CD4-positive, alpha-beta T cell treated with Interleukin-15 for 1 hour (primary cell): ENCODE measurements at regions not wholly inside any gene's neighbourhood (a gene's known extent, or its start where the extent isn't known, plus 50 kb on each side); places are given as distances from the start of the nearest gene placed in this dataset.

Experiments
- DNase-seq: peaks from one replicate; pipeline ENCODE4 v3.0.0-alpha.2; 2020

DNA sequence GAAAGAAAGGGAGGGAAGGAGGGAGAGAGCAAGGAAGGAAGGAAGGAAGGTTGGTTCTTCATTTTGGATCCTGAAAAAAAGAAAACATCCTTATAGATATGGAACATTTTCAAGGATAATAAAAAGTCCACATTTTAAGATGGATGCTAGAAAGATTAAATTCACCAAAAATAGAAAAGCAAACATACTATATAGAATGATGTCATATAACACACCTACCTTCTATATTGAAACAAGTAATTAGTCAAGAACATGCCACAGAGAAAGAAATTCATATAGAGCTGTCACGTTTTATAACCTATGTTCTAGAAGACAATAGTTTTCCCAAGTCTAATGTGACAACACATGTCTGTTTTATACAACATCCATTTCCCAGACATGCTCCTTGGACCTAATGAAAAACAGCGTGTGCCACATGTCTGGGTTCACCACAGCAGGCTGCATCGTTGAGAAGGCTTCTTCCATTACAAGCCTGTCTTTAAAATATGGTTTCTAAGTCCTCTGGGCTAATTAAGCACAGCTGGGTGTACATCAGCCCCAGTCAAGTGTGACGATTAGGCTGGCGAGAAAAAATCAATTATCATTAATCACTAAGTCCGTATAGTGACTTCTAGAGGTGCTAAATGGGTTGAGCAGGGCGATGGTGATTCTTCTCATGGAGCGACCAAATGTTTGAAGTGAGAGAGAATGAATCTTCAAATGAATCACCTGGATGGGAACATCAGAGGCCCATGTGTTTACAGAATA lies 301.8 kb downstream of the TLE1 start:
- DNase-seq, result no peak

DNA sequence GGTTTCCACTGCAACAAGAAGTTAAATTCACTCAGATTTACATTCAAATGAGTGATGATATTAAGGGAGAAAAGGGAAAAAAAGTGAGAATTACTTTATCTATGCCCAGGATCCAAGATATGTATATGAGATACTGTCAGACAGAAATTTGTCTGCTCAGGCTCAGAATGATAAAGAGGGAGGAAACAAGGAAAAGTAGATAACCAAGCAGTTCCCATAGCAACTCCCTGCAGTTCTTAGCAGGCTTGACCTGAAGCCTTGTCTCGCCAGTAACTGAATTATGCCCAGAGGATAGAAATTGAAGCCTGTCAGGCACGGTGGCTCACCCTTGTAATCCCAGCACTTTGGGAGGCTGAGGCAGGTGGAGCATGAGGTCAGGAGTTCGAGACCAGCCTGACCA lies 304.4 kb downstream of the TLE1 start:
- no peak for DNase-seq

DNA sequence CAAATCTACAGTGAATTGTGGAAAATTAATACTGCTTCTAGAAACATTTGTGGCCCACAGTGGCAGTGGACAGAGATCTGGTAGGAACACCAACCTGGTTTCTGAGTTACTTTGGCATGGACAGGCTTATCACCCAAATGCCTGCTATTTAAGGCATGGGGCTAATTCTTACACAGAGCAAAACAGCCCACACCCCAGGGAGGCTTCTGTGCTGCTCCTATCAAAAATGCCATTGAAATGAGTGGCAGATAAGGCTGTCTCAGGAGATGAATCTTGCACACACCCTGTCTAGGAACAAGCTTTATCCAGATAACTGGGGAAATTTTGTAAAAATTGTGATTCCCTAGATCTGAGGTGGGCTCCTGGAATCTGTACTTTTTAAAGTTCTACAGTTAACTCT lies 307.1 kb downstream of the TLE1 start:
- DNase-seq, result no peak

DNA sequence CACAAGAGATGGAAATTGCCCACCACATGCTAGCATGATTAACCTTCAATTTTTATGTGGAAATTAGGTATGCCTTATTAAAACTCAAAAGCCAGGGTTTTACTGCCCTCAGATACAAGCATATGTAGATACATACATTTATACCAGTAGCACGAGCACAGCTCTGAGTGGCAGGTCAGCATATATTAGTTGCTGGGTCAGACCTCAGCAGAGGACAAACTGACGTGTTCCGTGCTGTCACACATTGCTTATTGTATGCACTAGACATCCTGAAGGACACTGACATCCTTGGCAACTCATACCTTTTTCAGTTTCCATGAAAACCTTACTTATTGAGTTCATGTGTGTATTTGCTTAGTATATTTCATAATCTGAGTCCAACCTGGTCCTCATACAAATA lies 307.7 kb downstream of the TLE1 start:
- no peak for DNase-seq

DNA sequence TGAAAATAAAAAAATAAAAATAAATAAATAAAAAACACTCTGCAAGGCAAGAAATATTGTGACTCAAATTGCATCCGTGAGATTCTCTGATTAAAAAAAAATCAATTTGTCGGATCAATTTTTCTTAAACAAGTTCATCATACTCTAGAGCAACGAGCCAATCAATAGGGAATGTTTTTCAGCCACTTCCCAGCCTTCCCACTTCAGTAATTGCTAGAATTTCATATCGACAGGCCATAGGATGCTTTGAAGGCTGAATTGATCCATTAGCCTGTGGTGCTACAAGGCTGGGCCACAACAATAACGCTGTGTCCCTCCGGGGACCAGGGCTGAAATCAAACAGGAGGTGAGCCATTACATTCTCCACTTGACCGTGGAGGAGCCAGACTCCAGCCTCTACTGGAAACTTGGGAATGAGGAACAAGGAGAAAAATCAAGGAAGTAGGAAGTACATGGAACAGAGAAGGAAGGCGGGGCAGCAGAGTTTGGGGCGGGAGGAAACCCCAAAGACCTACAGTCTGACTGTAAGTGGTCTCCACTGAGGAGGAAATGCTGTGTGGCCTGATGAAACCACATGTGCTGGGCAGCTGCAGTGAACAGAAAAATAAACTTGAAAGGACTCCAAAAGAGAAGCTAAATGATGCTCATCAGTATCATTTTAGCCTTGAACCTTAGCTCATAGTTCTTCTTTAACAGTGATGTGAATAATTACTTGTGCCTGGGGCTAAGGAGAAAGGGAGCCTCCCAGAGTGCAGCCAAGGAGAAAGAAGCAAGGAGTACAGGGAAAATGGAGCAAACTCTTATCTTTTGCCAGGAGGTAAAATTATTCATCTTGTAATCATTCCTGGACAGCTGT lies 308.6 kb downstream of the TLE1 start:
- DNase-seq, result no peak

DNA sequence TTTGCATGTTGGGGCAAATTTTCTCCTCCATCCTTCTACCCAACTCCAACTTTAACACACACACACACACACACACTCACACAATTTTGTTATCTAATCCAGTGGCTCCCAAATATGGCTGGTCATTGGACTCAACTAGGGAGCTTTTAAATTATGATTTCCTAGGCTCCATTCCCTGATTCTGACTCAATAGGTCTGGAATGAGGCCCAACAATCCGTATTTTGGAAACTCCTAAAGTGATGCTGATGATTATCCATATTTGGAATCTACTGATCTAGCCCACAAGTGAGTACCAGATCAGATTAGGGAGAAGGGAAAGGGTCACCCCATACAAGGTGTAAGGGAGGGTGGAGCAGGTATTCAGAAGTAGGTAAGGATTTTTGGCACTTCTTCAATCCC lies 309.7 kb downstream of the TLE1 start:
- no peak for DNase-seq

DNA sequence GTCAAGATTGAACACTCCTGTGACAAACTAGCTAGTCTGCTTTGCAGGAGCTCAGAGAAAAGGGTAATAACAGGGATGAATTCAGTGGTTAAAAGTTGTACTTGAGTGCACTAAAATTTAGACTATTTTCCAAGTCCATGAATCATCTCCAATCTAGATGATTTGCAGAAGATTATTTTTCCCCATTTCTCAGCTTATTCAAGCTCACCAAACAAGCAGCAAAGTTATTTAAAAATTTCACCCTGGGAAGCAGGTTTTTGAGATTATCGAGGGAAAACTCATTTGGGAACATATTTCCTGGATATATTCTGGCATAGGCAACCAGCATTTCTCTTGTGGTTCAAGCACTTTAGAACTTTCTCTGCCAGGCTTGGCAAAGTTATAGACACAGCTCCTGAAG lies 311.4 kb downstream of the TLE1 start:
- DNase-seq, result no peak

DNA sequence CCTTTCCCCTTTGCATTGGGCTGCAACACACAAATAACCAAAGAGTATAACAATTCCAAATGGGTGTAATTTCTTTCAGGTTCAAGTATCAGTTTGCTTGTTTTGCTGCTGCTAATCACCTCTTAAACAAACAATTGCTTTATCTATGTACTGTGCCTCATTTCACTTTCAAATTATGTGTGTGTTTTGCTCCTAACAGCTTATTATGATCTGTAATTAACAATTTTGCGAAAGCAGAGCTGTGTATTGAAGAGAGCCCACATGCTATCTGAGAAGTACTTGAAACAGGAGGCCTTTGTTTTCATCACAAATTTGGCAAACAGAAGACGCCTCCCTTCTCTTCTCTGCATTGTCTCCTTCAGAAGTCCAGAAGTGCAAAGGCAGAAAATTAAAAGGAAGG lies 312.0 kb downstream of the TLE1 start:
- DNase-seq, result no peak

DNA sequence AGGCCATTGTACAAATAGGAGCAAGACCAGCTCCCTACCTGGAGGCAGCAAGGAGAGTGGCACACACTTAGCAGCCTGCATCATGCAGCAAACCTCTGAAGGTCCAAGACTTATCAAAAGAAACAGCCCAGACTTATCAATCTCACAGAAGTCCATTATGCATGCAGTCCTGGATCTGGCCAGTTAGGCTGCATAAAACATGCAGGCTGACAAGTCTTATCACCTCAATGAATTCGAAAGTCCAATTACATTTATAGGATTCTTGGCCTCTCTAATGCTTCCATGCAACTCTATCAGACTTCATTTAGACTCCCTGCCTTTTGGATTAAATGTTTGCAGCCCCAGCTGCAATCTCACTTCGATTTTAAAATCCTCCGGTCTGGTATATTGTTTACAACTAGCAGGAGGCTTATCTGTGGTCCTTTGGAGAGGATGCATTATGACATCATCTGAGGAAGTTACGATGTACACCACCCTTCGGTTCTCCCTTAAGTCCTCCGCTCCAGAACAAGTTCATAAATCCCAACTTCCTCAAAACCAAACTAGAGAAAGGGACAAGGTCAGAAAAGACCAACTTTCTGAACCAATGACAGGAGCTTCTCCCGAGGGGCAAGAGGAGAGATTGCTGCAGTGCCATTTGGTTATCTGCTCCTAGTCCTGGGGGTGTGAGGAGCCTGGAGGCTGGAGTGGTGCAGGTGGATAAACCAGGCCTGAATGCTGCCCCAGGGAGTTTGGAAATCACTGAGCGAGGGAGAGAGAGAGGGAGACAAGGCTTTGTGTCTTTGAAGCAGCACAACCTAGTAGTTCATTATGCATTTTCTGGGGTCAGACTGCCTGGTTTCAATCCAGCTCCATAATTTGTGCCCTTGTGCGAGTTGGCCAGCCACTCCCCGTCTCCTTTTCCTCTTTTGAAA lies 313.9 kb downstream of the TLE1 start:
- DNase-seq, result no peak

DNA sequence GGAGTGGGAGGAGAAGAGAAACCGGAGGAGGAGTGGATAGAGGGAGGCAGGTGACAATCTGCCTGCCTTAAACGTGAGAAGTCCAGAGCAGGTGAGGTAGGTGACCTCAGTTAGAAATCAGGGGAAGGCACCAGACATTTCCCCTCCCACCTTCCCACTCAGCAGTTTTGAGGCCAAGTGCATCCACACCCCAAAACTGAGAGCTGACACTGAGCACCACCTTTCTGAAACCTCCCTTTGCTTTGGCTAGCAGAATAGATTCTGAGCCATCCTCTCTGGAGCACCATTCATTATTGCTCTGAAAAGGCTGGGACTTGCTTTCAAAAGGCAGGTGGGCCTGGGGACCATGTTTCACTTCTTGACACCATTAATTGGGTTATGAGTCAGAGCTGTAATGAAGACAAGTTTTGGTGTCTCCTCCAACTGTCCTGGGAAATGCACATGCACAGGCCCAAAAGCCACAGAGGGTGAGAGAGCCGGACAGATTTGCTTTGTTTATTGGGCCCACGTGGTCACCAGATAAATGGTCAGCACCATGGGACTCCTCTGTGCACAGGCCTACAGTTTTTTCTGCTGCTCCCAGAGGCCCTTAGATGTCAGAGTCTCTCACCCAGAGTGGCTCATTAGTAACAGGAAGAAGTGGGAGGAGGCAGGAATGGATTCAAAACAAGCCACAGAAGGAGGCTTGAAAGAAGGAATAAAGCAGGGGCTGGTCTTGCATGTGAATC lies 314.7 kb downstream of the TLE1 start:
- no peak for DNase-seq

DNA sequence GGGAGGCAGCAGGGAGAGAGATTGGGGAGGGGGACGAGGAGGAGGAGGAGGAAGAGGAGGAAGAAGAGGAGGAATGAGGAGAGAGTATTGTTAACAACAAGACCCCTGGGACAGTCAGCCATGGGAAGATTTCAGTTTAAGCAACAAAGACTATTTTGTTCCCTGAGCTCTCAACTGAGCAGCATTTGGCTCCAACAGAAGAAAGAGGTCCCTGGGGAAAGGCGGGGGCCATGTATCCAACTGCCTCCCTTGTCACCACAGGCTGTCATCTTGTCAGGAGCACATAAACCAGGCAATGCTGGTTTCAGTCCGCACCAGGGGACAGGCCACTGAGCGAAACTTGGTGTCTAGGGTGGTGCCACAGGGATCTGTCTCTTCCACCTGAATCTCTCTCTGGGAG lies 316.1 kb downstream of the TLE1 start:
- no peak for DNase-seq

DNA sequence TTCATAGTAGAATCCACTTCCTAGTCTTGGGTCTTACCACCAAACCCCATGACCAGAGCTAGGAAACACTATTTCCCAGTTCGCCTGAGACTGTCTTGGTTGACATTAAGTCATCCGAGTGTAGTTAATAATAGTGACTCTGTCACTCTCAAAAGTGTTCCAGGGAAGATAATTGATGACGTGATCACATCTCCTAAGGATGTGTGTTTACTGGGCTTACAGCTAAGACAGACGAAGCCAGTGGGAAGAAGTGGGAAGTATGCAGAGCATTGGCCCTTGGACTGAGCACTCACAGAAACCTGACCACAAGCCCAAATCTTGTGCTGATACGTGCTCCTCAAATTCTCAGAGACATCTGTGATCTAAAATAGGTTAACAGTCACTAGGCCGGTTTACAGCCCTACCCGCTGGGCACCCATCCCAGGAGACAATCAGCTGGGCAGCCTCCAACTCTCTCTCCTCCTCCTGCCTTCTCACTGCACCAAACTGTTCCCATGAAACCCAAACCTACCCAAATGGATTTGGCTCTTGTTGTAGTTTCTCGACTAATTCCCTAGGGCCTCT lies 316.6 kb downstream of the TLE1 start:
- DNase-seq, result no peak

DNA sequence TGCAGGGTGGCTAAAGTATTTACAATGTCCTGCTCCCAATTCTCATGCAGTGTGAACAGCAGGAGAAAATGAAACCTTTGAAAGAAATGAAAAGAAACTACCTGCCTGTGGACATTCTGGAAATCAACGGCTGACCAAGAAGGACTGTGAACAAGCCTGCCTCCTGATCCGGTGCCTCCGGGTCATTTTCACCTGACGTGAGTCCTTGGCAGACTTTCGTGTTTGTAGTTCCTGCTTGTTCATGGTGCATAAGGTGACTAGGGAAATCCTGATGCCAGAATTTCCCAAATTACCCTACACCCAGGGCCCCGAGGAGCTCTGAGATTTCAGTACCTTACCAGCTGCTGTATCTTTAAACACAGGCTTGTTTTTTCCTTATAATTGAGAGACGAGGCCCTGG lies 317.5 kb downstream of the TLE1 start:
- DNase-seq, result no peak

DNA sequence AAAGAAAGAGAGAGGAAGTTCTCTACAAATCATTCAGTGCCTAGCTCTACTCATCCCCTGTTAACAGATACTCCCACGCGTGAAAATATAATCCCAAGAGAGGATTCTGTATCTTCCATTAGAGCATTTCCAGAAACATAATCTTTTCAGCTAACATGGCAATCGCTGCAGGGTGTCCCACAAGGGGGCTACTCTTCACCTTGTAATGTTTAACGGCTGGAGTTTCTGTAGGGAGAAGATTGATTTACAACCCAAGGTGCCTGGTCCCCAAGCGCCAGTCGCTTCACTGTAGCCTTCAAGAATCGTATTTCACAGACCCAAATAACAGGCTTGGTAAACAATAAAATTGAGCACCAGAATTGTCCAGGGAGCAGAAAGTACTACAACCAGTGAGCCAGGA lies 318.7 kb downstream of the TLE1 start:
- DNase-seq, result no peak

DNA sequence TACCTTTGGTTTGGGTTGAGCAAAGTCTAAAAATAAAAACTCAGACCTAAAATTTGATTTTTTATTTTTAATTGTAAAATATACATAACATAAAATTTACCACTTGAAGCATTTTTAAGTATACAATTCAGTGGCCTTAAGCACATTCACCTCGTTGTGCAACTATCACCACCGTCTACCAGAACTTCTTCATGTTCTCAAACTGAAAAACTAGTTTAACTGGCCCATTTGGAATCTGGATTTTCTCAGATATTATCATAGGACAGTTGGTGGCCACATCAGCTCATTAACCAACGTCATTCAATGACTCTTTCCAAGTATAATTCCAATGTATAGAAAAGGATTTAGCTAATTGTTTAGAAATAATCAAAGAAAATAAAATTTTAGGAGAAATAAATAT lies 319.3 kb downstream of the TLE1 start:
- no peak for DNase-seq

DNA sequence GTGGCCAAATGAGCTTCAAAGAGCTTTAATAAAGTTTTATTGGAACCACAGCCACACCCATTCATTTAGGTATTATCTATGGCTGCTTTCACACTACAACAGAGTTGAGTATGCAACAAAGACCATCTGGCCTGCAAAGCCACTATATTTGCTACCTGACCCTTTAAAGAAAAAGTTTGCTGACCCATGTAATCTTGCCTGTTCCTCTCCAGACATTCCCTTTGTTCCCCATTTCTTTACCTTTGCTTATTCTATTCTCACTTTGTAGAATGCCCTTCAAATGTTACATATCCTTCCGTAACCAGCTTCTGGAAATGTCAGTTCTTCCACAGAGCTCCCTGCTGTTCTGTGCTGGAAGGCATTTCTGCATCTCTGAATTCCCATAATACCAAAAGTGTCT lies 320.2 kb downstream of the TLE1 start:
- no peak for DNase-seq

DNA sequence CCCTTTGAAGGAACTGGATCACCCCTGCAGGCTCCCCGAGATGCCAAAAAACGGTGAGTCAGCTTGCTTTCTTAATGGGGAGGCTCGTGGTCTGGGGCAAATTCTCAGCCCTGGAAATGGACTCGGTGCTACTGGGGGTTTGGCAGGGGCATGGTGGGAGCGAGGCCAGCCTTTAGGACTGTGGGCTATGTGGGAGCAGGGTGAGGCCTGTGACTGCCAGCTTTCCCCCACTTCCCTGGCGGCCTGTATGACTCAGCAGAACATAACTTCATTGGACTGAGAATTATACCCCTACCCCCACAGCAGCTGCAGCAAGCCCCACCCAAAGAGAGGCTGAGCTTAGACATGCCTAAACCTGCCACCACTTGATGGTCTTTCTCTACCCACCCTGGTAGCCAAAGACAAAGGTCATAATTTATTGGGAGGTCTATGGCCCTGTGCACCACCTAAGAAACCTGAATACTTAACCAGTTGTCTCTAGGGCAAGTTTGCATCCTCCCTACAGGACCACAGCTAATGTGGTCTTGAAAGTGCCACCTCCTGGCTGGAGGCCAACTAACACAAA lies 325.3 kb downstream of the TLE1 start:
- DNase-seq, result no peak

DNA sequence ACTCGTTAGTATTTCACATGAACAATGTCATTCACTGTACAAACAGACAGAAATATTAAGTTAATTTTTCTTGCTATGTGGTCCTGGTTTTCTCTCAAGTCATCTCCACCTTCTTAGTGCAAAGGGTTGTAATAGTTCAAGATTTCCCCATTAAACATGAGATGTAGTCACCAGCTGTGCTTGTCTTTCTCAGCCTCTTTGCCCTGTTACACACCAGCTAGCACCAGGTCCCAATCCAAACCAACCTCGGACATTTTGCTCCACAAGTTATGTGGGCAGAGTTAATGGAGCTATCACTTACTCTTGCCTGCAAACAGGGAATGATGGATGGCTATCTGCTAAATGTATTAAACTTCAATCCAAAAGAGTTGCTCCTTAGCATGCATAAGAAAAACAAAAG lies 328.1 kb downstream of the TLE1 start:
- no peak for DNase-seq

DNA sequence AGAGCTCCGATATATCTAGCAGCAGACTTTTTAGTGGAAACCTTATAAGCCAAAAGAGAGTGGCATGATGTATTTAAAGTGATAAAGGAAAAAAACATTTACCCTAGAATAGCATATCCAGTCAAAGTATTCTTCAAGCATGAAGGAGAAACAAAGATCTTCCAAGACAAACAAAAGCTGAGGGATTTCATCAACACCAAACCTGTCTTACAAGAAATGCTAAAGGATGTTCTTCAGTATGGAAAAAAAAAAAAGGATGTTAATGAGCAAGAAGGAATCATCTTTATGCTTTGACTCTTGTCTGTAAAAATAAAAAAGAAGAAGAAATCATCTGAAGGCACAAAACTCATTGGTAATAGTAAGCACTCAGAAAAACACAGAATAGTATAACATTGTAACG lies 338.2 kb downstream of the TLE1 start:
- DNase-seq, result no peak

DNA sequence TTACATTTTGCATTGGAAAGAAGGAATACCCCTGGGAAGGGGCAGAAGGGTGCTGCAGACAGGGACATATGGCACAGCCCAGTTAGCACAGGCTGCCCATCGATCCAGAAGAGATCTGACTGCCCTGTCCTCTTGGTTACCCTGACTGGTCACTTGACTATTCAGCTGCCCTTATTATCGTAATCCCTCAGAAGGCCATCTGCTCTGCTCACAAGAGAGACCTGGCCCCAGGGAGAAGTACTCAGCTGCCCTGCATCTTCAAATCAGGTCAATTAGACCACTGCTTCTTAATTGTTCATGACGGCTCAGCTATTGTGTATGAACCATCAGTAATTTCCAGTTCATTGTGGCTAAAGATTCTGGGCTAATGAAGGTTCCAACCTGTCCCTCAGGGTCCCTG lies 345.0 kb downstream of the TLE1 start:
- no peak for DNase-seq

DNA sequence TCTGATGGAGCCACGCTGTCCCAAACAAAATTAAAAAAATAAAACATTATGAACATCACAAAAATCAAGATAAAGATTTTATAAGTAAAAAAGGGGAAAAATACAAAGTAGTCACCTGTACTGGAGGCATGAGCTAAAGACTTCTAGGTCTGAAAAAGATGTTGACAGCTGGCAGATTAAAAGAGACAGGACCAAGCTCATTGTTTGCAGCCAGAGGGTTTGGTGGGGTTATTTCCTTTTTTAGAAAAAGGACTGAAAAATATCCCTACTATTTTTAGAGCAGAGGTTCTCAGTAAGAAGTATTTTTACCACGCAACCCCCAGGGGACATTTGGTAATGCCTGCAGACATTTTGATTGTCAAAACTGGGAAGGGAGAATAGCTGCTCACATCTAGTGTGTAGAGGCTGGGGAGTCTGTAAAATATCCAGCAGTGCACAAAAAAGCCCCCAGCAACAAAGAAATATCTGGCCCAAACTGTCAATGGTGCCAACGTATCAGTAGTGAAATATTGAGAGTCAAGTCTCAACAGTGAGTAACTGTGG lies 353.4 kb downstream of the TLE1 start:
- DNase-seq, result no peak

DNA sequence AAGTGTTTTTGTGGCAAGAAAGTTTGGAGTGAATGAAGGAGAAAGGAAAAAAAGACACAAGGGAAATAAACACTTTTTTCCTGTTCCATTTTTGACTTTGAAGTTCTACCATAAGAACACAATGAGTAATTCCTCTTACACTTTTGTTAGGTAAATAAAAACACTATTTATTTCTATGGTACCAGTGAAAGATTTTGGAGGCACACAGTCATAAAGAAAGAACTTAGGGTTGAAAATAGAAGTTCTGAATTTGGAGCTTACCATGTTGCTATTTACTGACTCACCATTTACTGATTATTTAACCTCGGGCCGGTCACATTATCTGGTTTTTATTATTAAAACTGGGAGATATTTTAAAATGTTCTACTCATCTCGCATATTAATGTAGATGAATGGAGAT lies 367.8 kb downstream of the TLE1 start:
- no peak for DNase-seq
